HG02981 (cell line): ENCODE measurements at regions not wholly inside any gene's neighbourhood (a gene's known extent, or its start where the extent isn't known, plus 50 kb on each side); places are given as distances from the start of the nearest gene placed in this dataset.
"Not testable (repeated sequence)": the region's sequence is repeated elsewhere in the genome, so short reads cannot be mapped to it uniquely, and the experiment has no call there.

ENCODE experiments used
- ATAC-seq: cut with Tn5 transposase; IDR thresholded peaks from one replicate; pipeline ENCODE4 v1.9.1; 2021; ENCODE audit warnings: mild to moderate bottlenecking, moderate library complexity; ENCODE audit not compliant: unreplicated experiment

DNA sequence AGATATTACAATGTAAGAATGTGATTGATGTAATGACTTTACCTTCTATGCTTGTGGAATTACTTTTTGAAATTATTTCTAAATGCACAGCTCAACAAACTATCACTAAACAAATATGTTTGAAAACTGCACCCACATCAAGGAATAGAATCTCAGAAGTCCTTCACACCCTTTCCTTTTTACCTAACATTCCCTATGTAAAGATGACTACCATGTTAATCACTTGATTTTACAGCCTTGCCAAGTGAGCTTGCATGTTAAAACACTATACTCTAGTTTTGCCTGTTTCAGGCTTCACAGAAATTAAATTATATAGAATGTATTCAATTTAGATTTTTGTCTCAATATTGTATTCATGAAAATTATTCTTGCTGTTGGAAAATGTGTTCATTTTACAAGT lies 1169.4 kb upstream of the CELF2 start:
- ATAC-seq, result no peak

DNA sequence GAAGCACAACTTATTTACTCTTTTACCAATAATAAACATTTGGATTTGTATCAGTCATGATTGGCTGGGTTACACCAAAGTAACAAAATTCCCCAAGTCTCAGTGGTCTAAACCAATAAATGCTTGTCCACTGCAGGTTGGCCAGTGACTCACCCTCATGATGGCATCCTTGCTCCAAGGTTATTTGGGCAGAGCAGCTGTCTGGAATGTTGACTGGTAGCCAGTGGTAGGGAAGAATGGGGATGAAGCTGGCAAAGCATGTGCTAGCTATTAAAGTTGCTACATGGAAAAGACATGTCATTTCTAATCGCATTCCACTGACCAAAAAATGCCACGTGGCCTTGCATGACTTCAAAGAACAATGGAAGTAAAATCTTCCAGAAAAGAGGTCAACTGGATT lies 1168.7 kb upstream of the CELF2 start:
- no peak for ATAC-seq

DNA sequence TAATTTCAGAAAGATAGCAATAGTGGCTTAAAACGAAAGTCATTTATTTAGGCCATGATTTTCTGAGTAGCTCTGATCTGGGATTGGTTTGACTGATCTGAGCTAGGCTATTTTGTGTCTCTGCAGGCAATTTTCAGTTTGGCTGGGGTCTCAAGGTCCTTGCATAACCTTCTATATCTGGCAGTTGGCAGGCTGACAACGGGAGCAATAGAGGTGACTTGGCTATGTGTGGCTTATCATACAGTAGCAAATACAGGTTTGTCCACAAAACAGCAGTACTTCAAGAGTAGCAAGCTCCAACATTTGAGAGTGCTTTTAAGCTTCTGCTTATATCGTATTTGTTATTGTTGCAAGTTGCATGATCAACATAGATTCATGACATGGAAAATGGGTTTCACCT lies 1167.3 kb upstream of the CELF2 start:
- no peak for ATAC-seq

DNA sequence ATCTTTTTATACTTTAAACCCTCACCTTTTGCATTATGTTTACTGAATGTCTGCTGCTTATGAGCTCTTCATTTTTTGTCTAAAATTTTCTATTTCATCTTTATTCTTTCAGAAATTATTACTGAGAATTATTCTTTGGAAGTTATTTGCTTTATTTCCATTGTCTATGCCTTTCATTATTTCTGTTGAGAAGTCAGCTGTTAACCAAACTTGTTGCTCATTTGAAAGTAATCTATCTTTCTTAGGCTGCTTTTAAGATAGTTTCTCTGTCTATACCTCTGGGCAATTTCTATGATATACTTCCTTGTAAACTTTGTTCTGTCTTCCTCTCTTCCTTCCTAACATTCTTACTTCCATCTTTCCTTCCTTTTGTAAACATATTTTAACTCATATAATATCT lies 1165.9 kb upstream of the CELF2 start:
- ATAC-seq, result no peak

DNA sequence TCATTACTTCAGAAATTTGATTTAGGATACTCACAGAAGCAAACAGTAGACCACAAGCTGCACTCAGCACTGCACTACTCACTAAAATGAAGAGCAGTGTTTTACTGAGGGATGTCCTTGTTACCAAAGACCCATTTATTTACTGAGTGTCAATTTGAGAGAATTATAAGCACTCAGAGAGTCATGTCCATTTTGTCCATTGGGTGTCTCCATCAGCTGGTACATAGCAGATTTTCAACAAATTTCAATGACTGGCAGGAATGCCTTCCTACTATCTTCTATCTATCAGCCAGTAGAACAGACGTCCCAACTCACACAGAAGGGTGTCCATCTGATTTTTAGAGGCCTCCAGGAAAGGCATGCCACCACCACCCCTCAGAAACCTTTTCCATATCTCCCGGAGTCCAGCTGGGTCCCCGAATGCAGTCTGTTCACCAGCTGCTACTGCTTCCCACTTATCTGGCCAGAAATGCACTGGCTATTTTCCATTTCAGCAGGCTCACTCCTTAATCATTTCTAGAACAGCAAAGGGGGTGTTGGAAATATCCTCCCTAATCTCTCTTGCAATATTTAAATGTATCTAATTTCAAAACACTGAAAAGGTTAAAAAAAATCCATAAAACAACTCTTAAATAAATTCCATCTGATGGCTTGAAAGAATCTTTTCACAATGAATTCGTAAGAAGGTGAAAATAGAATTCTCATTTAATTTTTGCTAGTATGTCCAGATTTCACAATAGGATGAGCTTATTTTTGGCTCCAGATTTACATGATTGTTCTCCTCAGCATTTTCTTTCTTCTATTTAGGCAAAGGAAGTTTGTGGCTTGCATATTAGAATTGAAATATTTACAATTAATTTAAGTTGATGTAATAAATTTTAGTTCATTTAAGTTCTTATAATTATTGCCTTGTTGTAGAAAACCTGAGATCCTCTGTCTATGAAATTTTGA lies 1164.0 kb upstream of the CELF2 start:
- ATAC-seq, result no peak

DNA sequence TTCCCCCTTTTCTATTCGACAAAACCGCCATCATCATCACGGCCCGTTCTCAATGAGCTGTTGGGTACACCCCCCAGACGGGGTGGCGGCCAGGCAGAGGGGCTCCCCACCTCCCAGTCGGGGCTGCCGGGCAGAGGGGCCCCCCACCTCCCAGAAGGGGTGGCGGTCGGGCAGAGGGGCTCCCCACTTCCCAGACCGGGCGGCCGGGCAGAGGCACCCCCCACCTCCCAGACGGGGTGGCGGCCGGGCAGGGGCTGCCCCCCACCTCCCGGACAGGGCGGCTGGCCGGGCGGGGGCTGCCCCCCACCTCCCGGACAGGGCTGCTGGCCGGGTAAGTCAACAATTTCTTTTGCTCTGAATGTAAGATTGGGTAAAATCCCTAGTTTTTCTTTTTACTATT lies 1162.2 kb upstream of the CELF2 start:
- ATAC-seq, result not testable (repeated sequence)

DNA sequence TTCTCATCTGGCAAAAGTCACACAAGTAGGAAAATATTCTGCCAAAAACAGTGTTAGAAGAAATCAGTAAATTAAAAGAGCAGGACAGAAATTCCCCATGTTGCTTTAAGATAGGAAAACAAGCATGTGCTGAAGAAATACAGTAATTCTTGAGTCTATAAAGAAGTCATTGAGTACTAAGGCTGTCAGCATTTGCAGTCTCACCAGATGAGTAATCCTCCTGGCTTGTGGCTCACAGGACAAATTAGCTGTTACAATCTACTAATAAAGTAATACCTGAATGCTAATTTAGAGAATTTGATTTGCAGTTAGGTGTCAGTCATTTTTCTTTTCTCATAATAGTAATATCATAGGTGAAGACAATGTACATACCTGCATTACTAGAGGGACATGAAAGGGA lies 1158.9 kb upstream of the CELF2 start:
- no peak for ATAC-seq

DNA sequence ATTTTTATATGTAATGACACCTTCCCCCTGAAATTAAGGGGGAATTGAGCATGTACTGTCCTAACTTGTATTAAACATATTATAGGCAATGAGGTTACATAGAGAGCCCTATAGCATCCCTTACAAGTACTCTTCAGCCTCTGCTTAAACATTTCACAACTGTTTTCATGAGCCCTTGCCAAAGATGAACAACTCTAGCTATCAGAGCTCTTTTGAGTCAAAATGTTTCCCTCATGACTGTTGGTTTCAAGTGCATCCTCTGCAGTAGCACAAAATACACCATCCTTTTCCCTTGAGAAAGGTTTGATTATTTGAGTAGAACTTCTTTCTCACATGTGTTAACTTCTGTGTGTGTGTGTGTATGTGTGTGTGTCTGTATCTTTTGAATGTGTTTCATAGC lies 1157.6 kb upstream of the CELF2 start:
- no peak for ATAC-seq

DNA sequence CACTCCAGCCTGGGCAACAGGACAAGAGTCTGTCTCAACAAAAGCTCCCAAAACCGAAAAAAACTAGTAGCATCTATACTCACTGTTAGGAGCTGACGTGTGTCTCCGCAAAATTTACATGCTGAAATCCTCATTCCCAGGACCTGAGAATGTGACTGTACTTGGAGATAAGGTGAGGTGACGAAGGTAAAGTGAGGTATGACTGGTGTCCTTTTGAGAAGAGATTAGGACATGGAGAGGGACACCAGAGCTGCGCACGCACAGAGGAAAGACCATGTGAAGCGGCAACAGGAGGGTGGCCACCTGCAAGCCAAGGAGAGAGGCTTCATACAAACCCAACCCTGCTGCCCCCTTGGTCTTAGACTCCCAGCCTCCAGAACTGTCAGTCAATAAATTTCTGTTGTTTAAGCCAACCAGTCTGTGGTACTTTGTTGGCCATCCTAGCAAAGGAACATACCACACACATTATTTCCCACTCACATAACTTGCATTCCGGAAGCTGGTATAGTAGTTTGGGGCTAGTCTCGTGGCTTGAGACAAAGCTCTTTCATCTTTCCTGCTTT lies 1154.0 kb upstream of the CELF2 start:
- ATAC-seq, result no peak

DNA sequence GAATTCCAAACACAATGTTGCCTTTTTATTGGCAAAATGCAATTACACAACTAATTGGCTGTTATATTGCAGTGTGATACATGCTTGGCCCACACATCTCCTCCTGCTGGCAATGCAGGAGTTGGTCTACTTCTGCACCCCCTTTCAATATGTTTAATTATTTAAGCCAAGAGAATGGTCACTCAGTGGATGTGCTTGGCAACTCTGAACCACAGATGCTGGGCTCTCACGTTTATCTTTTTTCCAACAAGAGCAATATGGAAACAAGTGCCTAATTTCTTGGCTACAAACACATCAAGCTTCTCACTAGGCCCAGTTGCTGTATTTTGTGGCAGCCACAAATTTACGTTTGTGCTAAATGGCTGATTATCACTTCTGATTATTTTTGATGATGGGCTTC lies 1149.2 kb upstream of the CELF2 start:
- no peak for ATAC-seq

DNA sequence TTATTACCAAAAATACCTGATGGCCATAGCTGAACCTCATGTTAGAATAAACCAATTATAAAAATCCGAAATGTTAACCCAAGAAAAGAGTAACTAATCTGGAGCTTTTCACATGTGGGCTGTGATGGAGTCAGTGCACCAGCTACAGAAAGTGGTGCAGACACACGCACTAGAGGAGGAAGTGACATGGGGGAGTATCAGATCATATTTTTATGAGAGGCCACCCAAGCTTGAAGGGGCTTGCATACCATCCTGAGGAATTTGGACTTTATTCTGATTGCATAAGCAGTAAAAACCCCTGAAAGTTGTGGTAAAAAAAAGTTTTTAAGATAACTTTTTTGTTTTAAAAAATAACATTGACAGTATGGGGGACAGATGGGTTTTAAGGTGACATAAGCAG lies 1148.5 kb upstream of the CELF2 start:
- ATAC-seq, result no peak

DNA sequence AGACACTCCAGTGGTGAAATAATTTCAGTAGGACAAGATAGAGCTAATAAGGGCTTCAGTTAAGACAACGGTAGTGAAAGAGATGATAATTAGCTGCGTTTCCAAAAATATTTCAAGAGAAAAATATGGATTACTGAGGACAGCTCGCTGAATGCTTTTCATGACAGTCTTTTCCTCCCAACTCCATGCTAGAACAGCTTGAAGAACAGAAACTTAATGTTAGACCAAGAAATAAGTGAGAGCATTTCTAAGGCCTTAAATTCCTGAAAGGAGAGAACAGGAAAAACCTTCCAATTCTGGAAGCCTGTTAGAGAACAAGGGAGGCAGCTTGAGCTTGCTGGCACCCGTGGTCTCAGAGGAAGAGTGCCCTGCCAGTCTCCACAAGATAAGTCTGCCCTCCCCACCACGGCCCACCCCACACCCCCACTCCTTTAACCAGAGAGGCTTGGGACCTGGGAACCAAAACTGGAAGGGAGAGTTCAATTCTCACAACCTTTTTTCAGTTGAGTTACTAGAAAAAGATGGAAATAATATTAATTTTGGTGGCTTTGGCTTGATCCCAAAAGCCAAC lies 1148.0 kb upstream of the CELF2 start:
- no peak for ATAC-seq

DNA sequence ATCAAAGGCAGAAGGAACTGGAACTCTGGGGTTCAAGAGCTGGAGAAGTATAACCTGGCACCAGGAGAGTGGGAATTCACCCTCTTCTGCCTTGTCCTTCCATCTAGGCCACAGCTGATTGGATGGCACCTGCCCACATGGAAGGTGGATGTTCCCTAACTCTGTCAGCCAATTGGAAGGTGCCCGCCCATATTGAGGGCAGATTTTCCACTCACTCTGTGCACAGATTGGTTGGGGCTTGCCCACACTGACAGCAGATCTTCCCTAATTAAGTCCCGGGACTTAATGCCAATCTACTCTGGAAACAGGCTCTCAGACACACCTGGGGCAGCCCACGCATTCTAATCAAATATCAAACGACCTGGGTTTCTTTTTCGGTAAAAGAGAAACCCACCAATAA lies 1142.3 kb upstream of the CELF2 start:
- ATAC-seq, result no peak

DNA sequence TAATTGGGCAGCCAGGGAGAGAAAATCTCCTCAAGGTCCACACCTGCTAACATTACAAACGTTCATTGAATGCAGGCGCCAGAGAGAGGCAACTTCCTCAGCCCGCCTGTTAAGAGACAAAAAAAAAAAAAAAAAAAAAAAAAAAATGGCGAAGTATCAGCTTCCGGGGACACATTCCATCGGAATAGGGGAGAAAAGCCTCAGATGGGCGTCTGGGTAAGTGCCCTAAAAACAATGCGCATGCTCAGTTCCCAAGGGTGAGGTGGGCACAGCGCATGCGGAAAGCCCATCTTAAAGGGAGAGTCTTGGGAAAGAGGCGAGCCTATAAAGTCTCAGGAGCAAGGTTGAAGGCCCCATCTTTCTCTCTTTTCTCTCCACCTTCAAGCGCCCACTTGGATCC lies 1139.7 kb upstream of the CELF2 start:
- no peak for ATAC-seq

DNA sequence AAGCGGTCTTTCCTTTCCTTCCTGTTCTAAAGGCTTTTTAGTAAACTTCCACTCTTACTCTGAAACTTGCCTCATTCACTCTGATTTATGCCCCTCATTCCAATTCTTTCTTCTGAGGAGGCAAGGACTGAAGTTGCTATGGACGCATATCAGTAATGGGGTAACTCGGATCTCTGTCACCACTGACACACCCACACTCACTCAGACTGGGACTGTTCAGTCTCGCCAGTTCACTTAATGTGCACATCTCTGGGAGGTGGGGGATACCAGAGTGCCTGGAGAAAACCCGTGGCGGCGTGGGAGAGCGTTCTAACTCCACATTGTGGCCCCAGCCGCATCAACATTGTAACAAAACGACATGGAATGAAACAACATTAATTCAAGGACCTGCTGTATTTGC lies 1139.3 kb upstream of the CELF2 start:
- ATAC-seq, result no peak

DNA sequence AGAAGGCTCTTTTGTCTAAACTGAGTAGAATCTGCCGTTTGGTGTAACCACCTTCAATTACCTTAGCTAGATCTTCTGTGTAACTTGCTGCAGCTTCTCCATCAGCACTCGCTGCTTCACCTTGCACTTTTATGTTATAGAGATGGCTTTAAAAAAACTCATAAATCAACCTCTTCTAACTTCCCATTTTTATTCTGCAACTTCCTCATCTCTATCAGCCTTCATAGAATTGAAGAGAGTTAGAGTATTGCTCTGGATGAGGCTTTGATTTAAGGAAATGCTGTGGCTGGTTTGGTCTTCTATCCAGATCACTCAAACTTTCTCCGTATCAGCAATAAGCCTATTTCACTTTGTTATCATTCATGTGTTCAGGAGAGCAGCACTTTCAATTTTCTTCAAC lies 1131.9 kb upstream of the CELF2 start:
- no peak for ATAC-seq

DNA sequence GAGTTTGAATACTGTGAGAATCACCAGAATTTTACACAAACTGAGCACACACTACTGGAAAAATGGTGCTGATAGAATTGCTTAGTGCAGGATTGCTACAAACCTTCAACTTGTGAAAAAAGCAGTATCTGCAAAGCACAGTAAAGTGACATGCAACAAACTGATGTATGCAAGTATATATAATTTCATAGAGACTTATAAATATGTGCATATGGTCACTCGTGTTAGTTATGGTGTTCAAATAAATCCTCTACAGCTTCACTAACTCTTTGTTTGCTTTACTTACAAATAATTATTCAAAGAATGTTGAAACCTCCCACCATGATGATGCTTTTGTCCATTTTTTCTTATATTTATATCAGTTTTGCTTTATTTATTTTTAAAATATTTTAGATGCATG lies 1130.9 kb upstream of the CELF2 start:
- ATAC-seq, result no peak

DNA sequence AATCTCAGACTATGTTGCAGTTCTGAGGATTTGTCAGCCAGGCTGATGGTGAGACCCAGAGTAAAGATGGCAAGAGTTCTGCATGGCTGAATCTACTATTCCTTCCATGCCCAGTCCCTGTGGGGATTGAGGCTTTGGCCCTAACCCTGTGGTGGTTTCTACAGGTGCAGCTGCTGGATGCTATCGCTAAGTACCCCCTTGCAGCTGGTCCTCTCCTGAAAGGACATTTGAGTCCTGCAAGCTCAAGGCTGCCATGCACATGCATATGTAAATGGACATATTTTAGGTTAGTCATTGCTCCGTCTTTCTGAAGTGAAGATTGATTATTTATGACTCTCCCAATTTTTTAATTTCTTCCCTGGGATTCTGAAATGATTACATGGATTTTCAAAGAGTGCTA lies 1122.2 kb upstream of the CELF2 start:
- no peak for ATAC-seq

DNA sequence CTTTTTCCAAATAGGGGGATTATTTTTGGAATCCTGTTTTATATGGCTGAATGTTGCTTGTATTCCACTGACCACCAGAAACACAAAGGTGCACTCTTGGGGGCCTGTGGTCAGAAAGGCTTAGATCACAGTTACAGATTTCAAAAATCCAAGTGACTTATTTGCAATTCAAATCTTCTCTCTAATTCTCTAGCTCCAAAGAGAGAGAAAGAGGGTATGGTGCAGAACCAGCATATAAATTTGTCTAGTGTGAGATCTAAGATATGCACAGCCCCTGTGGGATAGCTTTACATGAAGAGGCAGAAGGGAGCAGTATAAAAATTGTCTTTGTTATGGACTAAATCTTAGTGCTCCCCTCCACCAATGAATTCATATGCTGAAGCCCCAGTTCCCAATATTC lies 1121.7 kb upstream of the CELF2 start:
- ATAC-seq, result no peak

DNA sequence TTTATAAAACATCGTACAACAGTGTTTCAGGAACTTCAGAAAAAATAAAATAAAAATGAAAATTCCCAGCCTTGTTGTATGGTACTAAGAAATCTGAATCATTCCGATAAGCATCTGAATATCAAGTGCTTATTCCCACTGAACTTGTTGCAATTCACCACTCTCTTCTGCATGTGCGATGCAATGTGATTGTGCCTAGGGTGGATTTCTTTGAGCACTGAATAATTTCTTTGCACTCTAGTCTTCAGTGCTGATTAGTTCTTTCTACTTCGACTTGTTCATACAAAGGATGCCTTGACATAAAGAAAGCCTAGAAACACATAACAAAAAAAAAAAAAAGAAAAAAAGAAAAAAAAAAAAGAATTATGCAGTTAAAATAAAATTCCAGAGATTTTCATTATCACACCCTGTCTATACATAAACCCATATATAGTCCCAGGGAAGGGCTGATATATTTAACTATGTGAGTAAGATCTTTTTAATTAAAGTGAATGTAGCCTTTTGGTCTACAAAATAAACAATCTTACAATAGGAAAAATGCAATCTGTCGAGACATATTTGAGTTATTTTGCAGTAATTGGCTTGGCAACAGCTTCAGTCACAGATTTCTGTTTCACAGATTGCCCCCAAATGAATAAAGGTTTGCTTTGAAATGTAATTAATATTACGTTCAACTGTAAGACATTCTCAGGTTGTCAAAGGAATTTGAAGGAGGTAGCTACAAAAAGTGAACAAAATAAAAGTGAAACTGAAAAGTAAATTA lies 1118.9 kb upstream of the CELF2 start:
- ATAC-seq, result no peak

DNA sequence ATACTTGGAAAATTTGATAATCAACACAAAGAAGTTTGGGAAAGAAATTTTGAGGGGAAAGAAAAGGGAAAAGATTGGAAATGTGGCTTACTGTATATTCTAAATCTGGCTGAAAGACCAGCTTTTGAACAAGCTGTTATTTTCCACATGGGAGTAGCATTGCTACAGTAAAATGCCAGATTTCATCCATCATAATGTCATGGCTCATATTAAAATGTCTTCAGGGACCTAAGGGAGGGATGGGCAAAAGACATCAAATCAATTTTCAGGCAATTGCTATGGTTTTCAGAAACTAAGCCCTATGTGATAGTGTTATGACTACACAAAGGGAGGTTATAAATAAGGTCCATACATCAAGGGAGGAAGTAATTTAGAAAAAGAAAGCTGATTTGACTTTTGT lies 1116.9 kb upstream of the CELF2 start:
- ATAC-seq, result no peak

DNA sequence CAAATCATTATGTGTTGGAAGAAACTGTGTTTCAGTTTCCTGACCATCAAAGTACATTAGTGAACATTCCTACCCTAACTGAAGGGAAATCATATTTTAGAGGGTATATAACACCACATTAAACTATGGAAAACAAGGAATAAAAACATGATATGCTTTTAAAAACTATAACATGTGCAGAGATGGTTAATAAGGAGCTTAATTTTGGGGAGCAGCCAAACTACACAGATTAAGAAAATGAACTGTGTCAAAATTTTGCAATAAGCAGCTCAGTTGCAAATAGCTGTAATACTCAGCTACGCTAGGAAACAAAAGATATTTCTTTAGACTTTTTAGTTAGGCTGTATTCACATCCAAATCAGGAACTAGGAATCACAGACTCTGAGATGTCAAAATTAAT lies 1115.7 kb upstream of the CELF2 start:
- no peak for ATAC-seq
